LNCaP clone FGC (cell line): ENCODE measurements at regions not wholly inside any gene's neighbourhood (a gene's known extent, or its start where the extent isn't known, plus 50 kb on each side); places are given as distances from the start of the nearest gene placed in this dataset.

ENCODE experiments used
- DNase-seq: peaks from one replicate; pipeline ENCODE4 v3.0.0-alpha.2; 2011; ENCODE audit warnings: low read depth
- H3K4me3 ChIP-seq: 2 replicates; pipeline ENCODE4 v1.5.1; 2011; ENCODE audit warnings: mild to moderate bottlenecking, low read depth, low read length, control low read depth
- TF ChIP-seq, protein P1 (sequence below): IDR thresholded peaks from 2 replicates; pipeline ENCODE4 v1.5.1; 2012; ENCODE audit warnings: mild to moderate bottlenecking; ENCODE audit not compliant: control insufficient read depth, insufficient read depth; ENCODE audit errors: extremely low read depth

DNA sequence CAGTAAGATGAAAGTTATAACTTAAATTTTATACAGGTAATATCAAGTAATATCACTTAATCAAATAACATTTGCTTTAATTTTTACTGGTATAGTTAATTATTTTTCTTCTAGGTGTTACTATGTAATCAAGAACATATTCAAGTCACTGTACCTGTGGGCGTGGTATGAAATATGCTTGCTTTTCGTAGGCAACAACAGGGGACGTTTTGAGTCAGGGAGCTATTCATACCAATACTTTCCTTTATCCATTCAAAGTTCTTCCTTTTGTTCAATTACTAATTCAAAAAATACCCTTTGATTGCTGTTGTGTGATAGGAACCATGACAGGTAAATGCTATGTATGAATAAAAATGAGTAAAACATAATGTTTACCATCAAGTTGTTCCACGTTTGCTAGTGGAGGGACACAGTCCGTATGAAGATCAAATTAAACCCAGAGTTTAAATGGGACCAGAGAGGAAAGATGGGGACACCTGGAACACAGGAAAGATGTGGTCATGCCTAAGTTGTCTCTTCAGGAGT is 654.0 kb upstream of the KCNMB2 start:
- TF ChIP-seq, protein P1, sequence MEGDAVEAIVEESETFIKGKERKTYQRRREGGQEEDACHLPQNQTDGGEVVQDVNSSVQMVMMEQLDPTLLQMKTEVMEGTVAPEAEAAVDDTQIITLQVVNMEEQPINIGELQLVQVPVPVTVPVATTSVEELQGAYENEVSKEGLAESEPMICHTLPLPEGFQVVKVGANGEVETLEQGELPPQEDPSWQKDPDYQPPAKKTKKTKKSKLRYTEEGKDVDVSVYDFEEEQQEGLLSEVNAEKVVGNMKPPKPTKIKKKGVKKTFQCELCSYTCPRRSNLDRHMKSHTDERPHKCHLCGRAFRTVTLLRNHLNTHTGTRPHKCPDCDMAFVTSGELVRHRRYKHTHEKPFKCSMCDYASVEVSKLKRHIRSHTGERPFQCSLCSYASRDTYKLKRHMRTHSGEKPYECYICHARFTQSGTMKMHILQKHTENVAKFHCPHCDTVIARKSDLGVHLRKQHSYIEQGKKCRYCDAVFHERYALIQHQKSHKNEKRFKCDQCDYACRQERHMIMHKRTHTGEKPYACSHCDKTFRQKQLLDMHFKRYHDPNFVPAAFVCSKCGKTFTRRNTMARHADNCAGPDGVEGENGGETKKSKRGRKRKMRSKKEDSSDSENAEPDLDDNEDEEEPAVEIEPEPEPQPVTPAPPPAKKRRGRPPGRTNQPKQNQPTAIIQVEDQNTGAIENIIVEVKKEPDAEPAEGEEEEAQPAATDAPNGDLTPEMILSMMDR = no peak
- no peak for DNase-seq
- H3K4me3 ChIP-seq = no peak overlapping the region

DNA sequence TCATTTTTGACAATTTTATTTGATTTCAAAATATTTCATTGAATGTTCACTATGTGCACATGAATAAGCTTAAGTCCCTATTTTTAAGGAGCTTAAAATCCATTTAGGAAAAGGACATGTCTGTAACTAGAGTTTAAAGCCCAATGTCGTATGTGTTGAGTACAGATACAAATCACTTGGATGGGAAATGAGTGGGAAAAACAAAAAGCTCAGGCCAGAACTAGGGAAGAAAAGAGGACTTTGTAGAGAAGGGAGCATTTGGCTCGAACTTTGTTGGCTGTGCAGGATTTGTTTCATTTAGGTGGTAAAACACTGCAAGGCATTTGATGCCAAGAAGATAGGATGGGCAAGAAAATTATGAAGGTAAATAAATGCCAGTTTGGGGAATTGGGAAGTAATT is 653.1 kb upstream of the KCNMB2 start:
- TF ChIP-seq, protein P1 = no peak
- no peak overlapping the region for H3K4me3 ChIP-seq
- DNase-seq = no peak

DNA sequence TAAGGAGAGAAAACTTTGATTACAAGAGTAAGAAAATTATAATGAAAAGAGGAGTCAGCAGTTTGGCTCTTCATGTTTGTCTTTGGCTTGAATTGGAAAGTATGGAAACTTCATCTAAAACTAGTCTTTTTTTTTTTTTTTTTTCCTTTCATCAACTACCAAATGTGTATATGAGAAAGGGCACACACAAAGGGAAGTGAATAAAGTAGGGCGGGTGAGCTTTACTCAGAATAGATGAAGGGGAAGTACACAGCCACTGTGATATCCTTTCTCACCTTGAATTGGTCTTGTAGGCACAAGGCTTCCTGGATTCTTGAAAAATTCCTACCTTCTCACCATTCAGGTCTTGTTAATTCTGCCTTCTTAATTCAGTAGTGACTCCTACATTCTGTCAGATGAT is 652.3 kb upstream of the KCNMB2 start:
- H3K4me3 ChIP-seq = no peak overlapping the region
- no peak for DNase-seq
- TF ChIP-seq, protein P1 = no peak

DNA sequence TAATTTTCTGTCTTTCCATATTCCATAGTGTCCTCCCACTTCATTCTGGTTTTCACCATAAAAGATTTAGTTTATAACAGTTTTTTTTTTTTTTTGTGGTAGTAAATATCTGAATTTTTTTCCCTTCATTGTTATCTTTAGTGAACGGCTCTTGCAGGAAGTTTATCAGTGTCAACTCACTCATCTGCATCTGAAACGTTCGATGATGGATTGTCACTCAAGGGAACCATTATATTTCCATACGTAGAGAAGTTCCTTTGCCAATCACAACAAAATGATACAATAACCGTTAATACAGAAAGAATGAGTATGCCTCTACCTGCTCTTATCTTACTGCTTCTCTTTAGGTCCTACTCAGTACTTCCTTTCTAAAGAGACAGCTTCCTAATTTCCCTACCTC is 651.2 kb upstream of the KCNMB2 start:
- no peak for DNase-seq
- TF ChIP-seq, protein P1 = no peak

DNA sequence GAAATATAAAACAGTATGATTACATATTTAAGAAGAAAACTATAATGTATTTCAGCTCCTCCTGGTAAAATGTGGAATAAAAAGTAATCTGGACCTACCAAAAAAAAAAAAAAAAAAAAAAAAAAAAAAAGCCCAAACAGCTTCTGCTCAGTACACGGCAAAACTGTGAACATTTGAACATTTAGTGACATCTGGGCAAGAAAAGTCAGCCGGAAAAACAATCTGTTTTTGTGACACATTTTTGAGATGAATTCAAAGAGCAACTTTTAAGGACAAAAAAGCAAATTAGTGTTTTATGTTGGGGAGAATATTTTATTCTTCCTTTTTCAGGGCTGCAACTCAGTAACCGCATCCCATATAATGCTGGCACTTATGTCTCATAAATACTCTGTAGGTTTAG is 649.7 kb upstream of the KCNMB2 start:
- DNase-seq = no peak
- TF ChIP-seq, protein P1 = no peak
- H3K4me3 ChIP-seq = no peak overlapping the region

More for the DNA sequence above, 651.2 kb upstream of the KCNMB2 start:
- no peak overlapping the region for H3K4me3 ChIP-seq

DNA sequence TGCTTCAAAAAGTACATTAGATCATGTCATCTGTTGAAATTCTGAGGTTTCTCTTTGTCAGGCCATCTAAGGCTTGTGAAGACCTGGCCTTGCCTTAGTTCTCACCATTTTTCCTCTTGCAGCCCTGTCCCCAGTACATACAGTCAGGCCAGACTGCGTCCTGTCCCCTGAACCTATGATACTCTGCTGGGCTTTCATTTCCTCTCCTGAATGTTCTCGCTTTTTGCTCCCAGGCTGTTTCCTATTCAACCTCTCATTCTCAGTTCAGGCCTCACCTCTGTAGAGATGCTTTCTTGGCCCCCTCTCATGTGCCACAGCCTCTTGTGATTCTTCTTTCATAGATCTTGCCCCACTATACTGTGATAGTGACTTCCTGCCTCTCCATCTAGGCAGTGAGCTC is 648.8 kb upstream of the KCNMB2 start:
- H3K4me3 ChIP-seq = no peak overlapping the region
- no peak for DNase-seq
- TF ChIP-seq, protein P1 = no peak

DNA sequence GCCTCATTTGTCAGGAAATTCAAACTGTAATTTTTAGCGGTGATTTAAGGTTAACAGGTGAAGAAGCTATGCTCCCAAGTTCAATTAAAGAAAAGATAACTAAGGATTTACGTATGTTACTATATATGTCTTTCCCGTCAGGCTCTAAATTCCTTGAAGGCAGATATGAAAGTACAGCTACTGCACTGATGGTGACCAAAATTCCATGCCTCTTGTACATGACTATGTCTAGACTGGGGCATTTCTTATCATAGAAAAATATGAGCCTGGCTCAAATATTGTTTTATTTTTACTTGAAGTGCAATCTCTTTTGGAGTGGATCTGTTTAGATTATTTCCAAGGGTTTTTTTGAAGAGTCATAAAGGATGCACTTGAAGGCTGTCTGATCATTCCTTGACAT is 647.1 kb upstream of the KCNMB2 start:
- H3K4me3 ChIP-seq = no peak overlapping the region
- TF ChIP-seq, protein P1 = no peak
- DNase-seq = no peak
